B cell (primary cell): ENCODE measurements at regions not wholly inside any gene's neighbourhood (a gene's known extent, or its start where the extent isn't known, plus 50 kb on each side); places are given as distances from the start of the nearest gene placed in this dataset.

ENCODE experiments used
- CTCF ChIP-seq: fragments of 200-600 bp; IDR thresholded peaks from one replicate; pipeline ENCODE4 v1.8.0; 2022; ENCODE audit warnings: antibody characterized with exemption, mild to moderate bottlenecking
- EZH2 ChIP-seq: IDR thresholded peaks from 2 replicates; pipeline ENCODE4 v1.6.1; 2012; ENCODE audit warnings: borderline replicate concordance, low read depth, mild to moderate bottlenecking, moderate library complexity, low read length; ENCODE audit not compliant: insufficient read depth, poor library complexity, severe bottlenecking

GRCh38 chr2:236877972-236878371, 207.7 kb upstream of the COPS8 start:
- TF ChIP-seq CTCF: no peak
- TF ChIP-seq EZH2: no peak
